BJ (cell line): ENCODE measurements at regions not wholly inside any gene's neighbourhood (a gene's known extent, or its start where the extent isn't known, plus 50 kb on each side); places are given as distances from the start of the nearest gene placed in this dataset.

Source experiments
- CTCF ChIA-PET: fragments of 350-600 bp; formaldehyde crosslinking; extraction: SDS; loops from one replicate; lab custom pipeline; 2021; ENCODE audit warnings: antibody characterized with exemption, inconsistent platforms; lab: Yijun Ruan, JAX
- POLR2A ChIA-PET: fragments of 300-600 bp; sonication (Branson Sonifier 250); formaldehyde crosslinking; extraction: SDS; loops from one replicate; lab custom pipeline; 2021; ENCODE audit warnings: antibody characterized with exemption; lab: Charles Lee
- DNase-seq: peaks from one replicate; pipeline ENCODE4 v3.0.0-alpha.2; 2011; ENCODE audit warnings: low read depth
- H3K27me3 ChIP-seq: 2 replicates; pipeline ENCODE4 v1.6.0; 2011; ENCODE audit warnings: low read length; ENCODE audit not compliant: control insufficient read depth, insufficient read depth
- H3K36me3 ChIP-seq: 2 replicates; pipeline ENCODE4 v1.5.1; 2011; ENCODE audit warnings: low read length; ENCODE audit not compliant: control insufficient read depth, insufficient read depth
- H3K4me3 ChIP-seq: 2 replicates; pipeline ENCODE4 v1.5.1; 2011; ENCODE audit warnings: low read depth, mild to moderate bottlenecking, control low read depth, low read length
- TF ChIP-seq, protein P1 (sequence below): IDR thresholded peaks from 2 replicates; pipeline ENCODE4 v1.5.1; 2011; ENCODE audit warnings: low read depth, mild to moderate bottlenecking, control low read depth, inconsistent platforms, low read length, moderate library complexity; ENCODE audit not compliant: insufficient read depth

DNA sequence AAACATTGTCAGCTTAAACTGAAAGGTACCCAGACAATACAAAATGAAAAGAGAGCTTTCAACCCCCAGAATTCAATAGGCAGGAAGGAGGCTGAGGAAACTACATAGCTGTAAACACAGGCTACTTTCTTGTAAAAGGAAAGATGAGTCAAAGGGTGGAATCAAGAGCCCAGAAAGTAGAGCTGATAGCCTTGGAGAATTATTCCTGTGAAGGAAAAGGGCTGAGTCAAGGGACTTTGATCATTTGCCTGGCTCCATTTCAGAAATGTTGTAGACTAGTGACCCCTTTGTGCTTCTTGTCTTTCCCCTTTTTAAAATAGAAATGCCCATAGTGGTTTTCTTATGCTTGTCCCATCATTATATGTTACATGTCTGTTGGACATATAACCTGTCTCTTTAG lies 597.6 kb downstream of the ADGRL2 start:
- DNase-seq, result no peak
- ChIA-PET CTCF (interaction anchor here (0.6 kb wide), 1 partner anchor 19 kb away, joined by 3 read pairs; no protein-coding TSS in a partner anchor), POLR2A (no interaction called here)
- H3K36me3 ChIP-seq, result no peaks in the 10 kb centered on the region
- TF ChIP-seq, protein P1, sequence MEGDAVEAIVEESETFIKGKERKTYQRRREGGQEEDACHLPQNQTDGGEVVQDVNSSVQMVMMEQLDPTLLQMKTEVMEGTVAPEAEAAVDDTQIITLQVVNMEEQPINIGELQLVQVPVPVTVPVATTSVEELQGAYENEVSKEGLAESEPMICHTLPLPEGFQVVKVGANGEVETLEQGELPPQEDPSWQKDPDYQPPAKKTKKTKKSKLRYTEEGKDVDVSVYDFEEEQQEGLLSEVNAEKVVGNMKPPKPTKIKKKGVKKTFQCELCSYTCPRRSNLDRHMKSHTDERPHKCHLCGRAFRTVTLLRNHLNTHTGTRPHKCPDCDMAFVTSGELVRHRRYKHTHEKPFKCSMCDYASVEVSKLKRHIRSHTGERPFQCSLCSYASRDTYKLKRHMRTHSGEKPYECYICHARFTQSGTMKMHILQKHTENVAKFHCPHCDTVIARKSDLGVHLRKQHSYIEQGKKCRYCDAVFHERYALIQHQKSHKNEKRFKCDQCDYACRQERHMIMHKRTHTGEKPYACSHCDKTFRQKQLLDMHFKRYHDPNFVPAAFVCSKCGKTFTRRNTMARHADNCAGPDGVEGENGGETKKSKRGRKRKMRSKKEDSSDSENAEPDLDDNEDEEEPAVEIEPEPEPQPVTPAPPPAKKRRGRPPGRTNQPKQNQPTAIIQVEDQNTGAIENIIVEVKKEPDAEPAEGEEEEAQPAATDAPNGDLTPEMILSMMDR, result no peak
- no peak overlapping the region for H3K4me3 ChIP-seq
- no peaks in the 10 kb centered on the region for H3K27me3 ChIP-seq

DNA sequence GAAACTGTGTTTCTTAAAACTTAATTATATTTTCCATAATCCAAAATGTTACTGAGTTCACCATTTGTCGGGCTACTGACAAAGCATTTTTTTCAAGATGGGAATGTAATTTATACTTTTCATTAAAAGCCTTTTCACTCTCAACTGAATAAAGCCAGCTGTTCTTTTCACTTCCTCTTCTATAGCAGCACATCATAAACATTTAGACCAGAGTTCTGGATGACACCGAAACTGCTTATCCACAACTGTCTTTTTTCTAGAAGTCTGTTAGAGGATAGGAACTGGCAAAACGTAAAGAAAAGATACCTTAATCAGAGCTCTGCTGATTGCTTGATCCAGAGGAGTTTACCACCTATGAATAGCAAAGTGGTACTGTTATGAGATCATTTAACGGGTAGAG lies 594.7 kb downstream of the ADGRL2 start:
- H3K36me3 ChIP-seq, result no peaks in the 10 kb centered on the region
- no peak for DNase-seq
- no peak overlapping the region for H3K4me3 ChIP-seq
- TF ChIP-seq, protein P1, result no peak
- H3K27me3 ChIP-seq, result no peaks in the 10 kb centered on the region
- ChIA-PET POLR2A (no interaction called here), CTCF (no interaction called here)

DNA sequence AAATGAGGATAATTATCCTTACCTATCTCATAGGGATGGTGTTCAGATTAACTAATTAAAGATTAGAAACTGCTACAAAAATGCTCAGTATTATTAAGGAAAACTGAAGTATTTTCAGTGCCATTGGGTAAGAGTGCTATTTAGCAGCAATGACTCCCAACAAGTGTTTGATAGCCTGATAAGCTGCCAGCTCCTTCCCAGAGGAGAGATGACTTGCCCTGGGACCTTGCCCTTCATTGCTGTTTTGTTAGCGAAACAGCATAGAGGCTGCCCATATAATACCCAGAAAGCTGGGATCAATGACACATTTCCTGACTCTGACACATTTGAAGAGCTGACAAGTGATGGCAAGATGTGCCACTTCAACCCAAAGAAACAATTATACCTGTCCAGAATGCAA lies 592.2 kb downstream of the ADGRL2 start:
- ChIA-PET CTCF (interaction anchor here (1.2 kb wide), 1 partner anchor 13 kb away, joined by 3 read pairs; no protein-coding TSS in a partner anchor), POLR2A (no interaction called here)
- H3K36me3 ChIP-seq, result no peaks in the 10 kb centered on the region
- no peaks in the 10 kb centered on the region for H3K27me3 ChIP-seq
- TF ChIP-seq, protein P1, result no peak
- DNase-seq, result no peak
- H3K4me3 ChIP-seq, result no peak overlapping the region

DNA sequence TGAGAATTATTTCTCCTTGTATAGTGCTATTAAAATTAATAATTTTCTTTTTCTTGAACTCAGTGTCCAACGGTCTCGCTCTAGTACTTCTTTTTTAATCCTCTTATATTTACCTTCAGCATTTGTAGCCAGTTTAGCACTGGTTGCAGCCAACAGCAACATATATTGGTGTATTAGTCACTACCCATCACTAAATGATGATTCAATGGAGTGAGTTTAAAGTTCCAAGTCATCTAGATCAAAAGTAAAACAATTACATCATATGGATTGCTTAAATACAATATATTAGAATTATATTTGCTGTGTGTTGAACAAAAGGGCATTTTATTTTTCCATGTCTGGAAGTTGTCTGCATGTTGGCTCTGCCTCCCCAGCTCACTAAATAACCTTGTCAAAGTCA lies 591.8 kb downstream of the ADGRL2 start:
- no peak for DNase-seq
- H3K36me3 ChIP-seq, result no peaks in the 10 kb centered on the region
- no peaks in the 10 kb centered on the region for H3K27me3 ChIP-seq
- ChIA-PET CTCF (interaction anchor here (1.2 kb wide), 1 partner anchor 12 kb away, joined by 3 read pairs; no protein-coding TSS in a partner anchor), POLR2A (no interaction called here)
- TF ChIP-seq, protein P1, result no peak
- no peak overlapping the region for H3K4me3 ChIP-seq

DNA sequence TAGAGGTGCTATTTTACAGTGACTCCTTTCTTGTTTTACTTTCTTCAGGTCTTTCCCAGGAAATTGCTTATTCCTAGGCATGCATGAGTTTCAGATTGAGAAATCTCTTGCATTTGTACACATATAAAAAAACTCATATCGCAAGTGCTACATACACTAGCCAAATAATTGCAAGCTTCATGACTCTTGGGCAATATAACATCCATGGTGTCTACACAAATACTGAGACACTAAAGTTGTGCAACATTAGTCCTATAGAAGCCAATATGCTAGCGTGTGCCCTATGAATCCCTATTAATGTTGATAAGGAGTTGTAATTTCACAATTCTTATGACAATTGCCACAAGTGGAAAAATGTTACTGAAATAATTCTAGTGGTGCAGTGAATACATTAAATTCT lies 591.0 kb downstream of the ADGRL2 start:
- POLR2A ChIA-PET, result no interaction called here
- no peak for DNase-seq
- no peaks in the 10 kb centered on the region for H3K27me3 ChIP-seq
- TF ChIP-seq, protein P1, result no peak
- CTCF ChIA-PET, result no interaction called here
- no peak overlapping the region for H3K4me3 ChIP-seq
- no peaks in the 10 kb centered on the region for H3K36me3 ChIP-seq
